Prostate gland (tissue), 2 donors: ENCODE measurements at regions not wholly inside any gene's neighbourhood (a gene's known extent, or its start where the extent isn't known, plus 50 kb on each side); places are given as distances from the start of the nearest gene placed in this dataset.
"Not testable (repeated sequence)": the region's sequence is repeated elsewhere in the genome, so short reads cannot be mapped to it uniquely, and the experiment has no call there.

Source experiments
- DNase-seq: peaks from one replicate; pipeline ENCODE4 v3.0.0-alpha.2; 2019; ENCODE audit warnings: low spot score
- H3K27ac ChIP-seq, 2 donors: fragments of 200-600 bp; sonication (generic); 2 replicates each; pipeline ENCODE4 v1.5.1; 2017 to 2019
- H3K27me3 ChIP-seq: fragments of 200-600 bp; sonication (generic); replicated peaks from 2 replicates; pipeline ENCODE4 v1.5.1; 2019; ENCODE audit not compliant: insufficient read depth
- H3K36me3 ChIP-seq, 2 donors: fragments of 200-600 bp; sonication (generic); 1 replicate in 1 of 2; 2 replicates in 1 of 2; pipeline versions ENCODE4 v1.5.1 to v1.8.1; 2017 to 2019
- H3K4me1 ChIP-seq: fragments of 200-600 bp; sonication (generic); replicated peaks from 2 replicates; pipeline ENCODE4 v1.5.1; 2019
- H3K4me3 ChIP-seq, 2 donors: fragments of 200-600 bp; sonication (generic); 2 replicates each; pipeline ENCODE4 v1.5.1; 2017 to 2019
- H3K9me3 ChIP-seq: fragments of 200-600 bp; sonication (generic); 2 replicates; pipeline ENCODE4 v1.5.1; 2017
- POLR2A ChIP-seq: fragments of 450-650 bp; IDR thresholded peaks from one replicate; pipeline ENCODE4 v1.6.1; 2016; ENCODE audit warnings: antibody characterized with exemption, mild to moderate bottlenecking
- POLR2AphosphoS5 ChIP-seq: sonication (generic); formaldehyde crosslinking; IDR thresholded peaks from one replicate; pipeline ENCODE4 v1.6.1; 2017; ENCODE audit warnings: antibody characterized with exemption
- WGBS: methylation state at CpG from one replicate; pipeline ENCODE4 v1.1.5; 2018; 5-methylcytosine and 5-hydroxymethylcytosine counted together
- intact Hi-C: fragments of 100-400 bp; cut with DNase I; formaldehyde crosslinking; loops from one replicate; pipeline ENCODE4 v1.14.2; 2022
- TF ChIP-seq, protein P1 (sequence below), 4 experiments: fragments of 200-600 bp in 2 of 4; fragments of 450-650 bp in 2 of 4; sonication (generic) in 2 of 4; IDR thresholded peaks; 1 replicate in 3 of 4; 2 replicates in 1 of 4; pipeline ENCODE4 v1.5.1; 2016 to 2019; ENCODE audit warnings: antibody characterized with exemption in 4 of 4, mild to moderate bottlenecking in 2 of 4, moderate library complexity in 2 of 4

GRCh38 chr6:170003451-170004160, 252.2 kb downstream of the ERMARD start:
- no peaks in the 10 kb centered on the region for H3K36me3 ChIP-seq
- intact Hi-C loops = no loop called here
- no peak for DNase-seq
- no peaks in the 10 kb centered on the region for H3K4me1 ChIP-seq
- no peaks in the 10 kb centered on the region for H3K27me3 ChIP-seq
- TF ChIP-seq POLR2A = no peak
- no peak for TF ChIP-seq POLR2AphosphoS5
- TF ChIP-seq, protein P1, sequence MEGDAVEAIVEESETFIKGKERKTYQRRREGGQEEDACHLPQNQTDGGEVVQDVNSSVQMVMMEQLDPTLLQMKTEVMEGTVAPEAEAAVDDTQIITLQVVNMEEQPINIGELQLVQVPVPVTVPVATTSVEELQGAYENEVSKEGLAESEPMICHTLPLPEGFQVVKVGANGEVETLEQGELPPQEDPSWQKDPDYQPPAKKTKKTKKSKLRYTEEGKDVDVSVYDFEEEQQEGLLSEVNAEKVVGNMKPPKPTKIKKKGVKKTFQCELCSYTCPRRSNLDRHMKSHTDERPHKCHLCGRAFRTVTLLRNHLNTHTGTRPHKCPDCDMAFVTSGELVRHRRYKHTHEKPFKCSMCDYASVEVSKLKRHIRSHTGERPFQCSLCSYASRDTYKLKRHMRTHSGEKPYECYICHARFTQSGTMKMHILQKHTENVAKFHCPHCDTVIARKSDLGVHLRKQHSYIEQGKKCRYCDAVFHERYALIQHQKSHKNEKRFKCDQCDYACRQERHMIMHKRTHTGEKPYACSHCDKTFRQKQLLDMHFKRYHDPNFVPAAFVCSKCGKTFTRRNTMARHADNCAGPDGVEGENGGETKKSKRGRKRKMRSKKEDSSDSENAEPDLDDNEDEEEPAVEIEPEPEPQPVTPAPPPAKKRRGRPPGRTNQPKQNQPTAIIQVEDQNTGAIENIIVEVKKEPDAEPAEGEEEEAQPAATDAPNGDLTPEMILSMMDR (IDR thresholded peaks at IDR 0.05) = no peak
- H3K4me3 ChIP-seq = no peak overlapping the region
- H3K9me3 ChIP-seq = no peaks in the 10 kb centered on the region
- 50% methylated on average over 1 of the region's 1 CpG for WGBS
- no peak overlapping the region for H3K27ac ChIP-seq

- intact Hi-C loops = no loop called here
- H3K4me3 ChIP-seq = no peak overlapping the region
- 83% methylated on average over 3 of the region's 3 CpGs for WGBS
- DNase-seq = no peak
- TF ChIP-seq, protein P1 (IDR thresholded peaks at IDR 0.05) = no peak
- TF ChIP-seq POLR2A (no peak), POLR2AphosphoS5 (no peak)
- no peaks in the 10 kb centered on the region for H3K4me1 ChIP-seq
- no peaks in the 10 kb centered on the region for H3K36me3 ChIP-seq
- H3K27ac ChIP-seq = no peak overlapping the region
- no peaks in the 10 kb centered on the region for H3K9me3 ChIP-seq
- H3K27me3 ChIP-seq = no peaks in the 10 kb centered on the region
Observed at GRCh38 chr6:170003027-170003426, 251.6 kb downstream of the ERMARD start.

- H3K27ac ChIP-seq, H3K4me1 ChIP-seq, H3K36me3 ChIP-seq, H3K4me3 ChIP-seq, H3K27me3 ChIP-seq, DNase-seq, intact Hi-C loops, H3K9me3 ChIP-seq: not testable (repeated sequence)
Observed at GRCh38 chr6:170001782-170002181, 250.4 kb downstream of the ERMARD start.

GRCh38 chr6:170000071-170000843, 248.8 kb downstream of the ERMARD start:
- H3K27ac ChIP-seq = no peak overlapping the region
- TF ChIP-seq, protein P1 (IDR thresholded peaks at IDR 0.05) = no peak
- no peak for TF ChIP-seq POLR2A
- TF ChIP-seq POLR2AphosphoS5 = no peak
- H3K4me3 ChIP-seq = no peak overlapping the region
- no peaks in the 10 kb centered on the region for H3K36me3 ChIP-seq
- 96% methylated on average over 7 of the region's 8 CpGs for WGBS
- no peak for DNase-seq
- no peaks in the 10 kb centered on the region for H3K27me3 ChIP-seq
- no peaks in the 10 kb centered on the region for H3K4me1 ChIP-seq
- intact Hi-C loops = no loop called here
- no peaks in the 10 kb centered on the region for H3K9me3 ChIP-seq

- no peaks in the 10 kb centered on the region for H3K4me1 ChIP-seq
- no peaks in the 10 kb centered on the region for H3K36me3 ChIP-seq
- H3K4me3 ChIP-seq = no peak overlapping the region
- no peak for DNase-seq
- 66% methylated on average over 7 of the region's 7 CpGs for WGBS
- no peaks in the 10 kb centered on the region for H3K27me3 ChIP-seq
- no peaks in the 10 kb centered on the region for H3K9me3 ChIP-seq
- intact Hi-C loops = no loop called here
- no peak overlapping the region for H3K27ac ChIP-seq
- TF ChIP-seq, protein P1 (IDR thresholded peaks at IDR 0.05) = no peak
- TF ChIP-seq POLR2AphosphoS5 (no peak), POLR2A (no peak)
Observed at GRCh38 chr6:169999367-169999766, 247.9 kb downstream of the ERMARD start.
